Duodenal mucosa (tissue), 2 donors: ENCODE measurements at regions not wholly inside any gene's neighbourhood (a gene's known extent, or its start where the extent isn't known, plus 50 kb on each side); places are given as distances from the start of the nearest gene placed in this dataset.

Source experiments
- H3K27ac ChIP-seq: one replicate; pipeline ENCODE4 v1.7.0; 2013; ENCODE audit warnings: low read depth, low read length
- H3K27me3 ChIP-seq, 2 donors: one replicate each; pipeline ENCODE4 v1.7.0; 2013; ENCODE audit warnings: low read length in 2 of 2, control low read depth in 1 of 2; ENCODE audit not compliant: insufficient read depth in 2 of 2, control insufficient read depth in 1 of 2
- H3K36me3 ChIP-seq, 2 donors: one replicate each; pipeline ENCODE4 v1.7.0; 2013; ENCODE audit warnings: low read length in 2 of 2, control low read depth in 1 of 2; ENCODE audit not compliant: insufficient read depth in 2 of 2, control insufficient read depth in 1 of 2
- H3K4me1 ChIP-seq, 2 donors: one replicate each; pipeline ENCODE4 v1.7.0; 2013; ENCODE audit warnings: low read length in 2 of 2, control low read depth in 1 of 2; ENCODE audit not compliant: insufficient read depth in 2 of 2, control insufficient read depth in 1 of 2
- H3K4me3 ChIP-seq, 2 donors: one replicate each; pipeline ENCODE4 v1.7.0; 2013; ENCODE audit warnings: low read length in 2 of 2, low read depth in 1 of 2
- H3K9ac ChIP-seq, 2 donors: one replicate each; pipeline ENCODE4 v1.7.0; 2013; ENCODE audit warnings: low read length in 2 of 2, low read depth in 1 of 2
- H3K9me3 ChIP-seq, 2 donors: one replicate each; pipeline ENCODE4 v1.7.0; 2013; ENCODE audit warnings: low read length in 2 of 2, control low read depth in 1 of 2; ENCODE audit not compliant: control insufficient read depth in 1 of 2

GRCh38 chr22:34080433-34080832 is 160.2 kb upstream of the LARGE1 start:
- Histone ChIP-seq H3K9me3 (no peaks in the 10 kb centered on the region), H3K4me1 (no peaks in the 10 kb centered on the region), H3K36me3 (no peaks in the 10 kb centered on the region), H3K4me3 (no peak overlapping the region), H3K27ac (no peak overlapping the region), H3K9ac (no peak overlapping the region), H3K27me3 (no peaks in the 10 kb centered on the region)

- Histone ChIP-seq H3K36me3 (no peaks in the 10 kb centered on the region), H3K4me1 (no peaks in the 10 kb centered on the region), H3K4me3 (no peak overlapping the region), H3K9ac (no peak overlapping the region), H3K27me3 (peaks cover 0 to 3% of the 10 kb centered on the region in 2 donors), H3K27ac (no peak overlapping the region), H3K9me3 (no peaks in the 10 kb centered on the region)
These were observed 176.5 kb upstream of the LARGE1 start for GRCh38 chr22:34096770-34097169.

GRCh38 chr22:34099278-34099677 is 179.0 kb upstream of the LARGE1 start:
- H3K36me3 ChIP-seq, result no peaks in the 10 kb centered on the region
- no peak overlapping the region for H3K27ac ChIP-seq
- no peaks in the 10 kb centered on the region for H3K9me3 ChIP-seq
- H3K4me3 ChIP-seq, result no peak overlapping the region
- H3K9ac ChIP-seq, result no peak overlapping the region
- H3K4me1 ChIP-seq, result no peaks in the 10 kb centered on the region
- peaks cover 0 to 3% of the 10 kb centered on the region in 2 donors for H3K27me3 ChIP-seq

- H3K27ac ChIP-seq, result no peak overlapping the region
- H3K4me1 ChIP-seq, result no peaks in the 10 kb centered on the region
- no peak overlapping the region for H3K4me3 ChIP-seq
- H3K9me3 ChIP-seq, result no peaks in the 10 kb centered on the region
- H3K9ac ChIP-seq, result no peak overlapping the region
- no peaks in the 10 kb centered on the region for H3K36me3 ChIP-seq
- peaks cover 0 to 3% of the 10 kb centered on the region in 2 donors for H3K27me3 ChIP-seq
These were observed 182.4 kb upstream of the LARGE1 start for GRCh38 chr22:34102633-34103032.

- no peaks in the 10 kb centered on the region for H3K36me3 ChIP-seq
- peaks cover 0 to 3% of the 10 kb centered on the region in 2 donors for H3K27me3 ChIP-seq
- H3K9ac ChIP-seq, result no peak overlapping the region
- no peak overlapping the region for H3K4me3 ChIP-seq
- no peaks in the 10 kb centered on the region for H3K4me1 ChIP-seq
- H3K27ac ChIP-seq, result no peak overlapping the region
- H3K9me3 ChIP-seq, result no peaks in the 10 kb centered on the region
These were observed 185.3 kb upstream of the LARGE1 start for GRCh38 chr22:34105461-34106062.

- H3K36me3 ChIP-seq, result no peaks in the 10 kb centered on the region
- H3K4me1 ChIP-seq, result no peaks in the 10 kb centered on the region
- no peak overlapping the region for H3K9ac ChIP-seq
- H3K27ac ChIP-seq, result no peak overlapping the region
- H3K9me3 ChIP-seq, result no peaks in the 10 kb centered on the region
- no peaks in the 10 kb centered on the region for H3K27me3 ChIP-seq
- H3K4me3 ChIP-seq, result no peak overlapping the region
These were observed 187.9 kb upstream of the LARGE1 start for GRCh38 chr22:34108168-34108567.

- Histone ChIP-seq H3K9me3 (no peaks in the 10 kb centered on the region), H3K36me3 (no peaks in the 10 kb centered on the region), H3K27ac (no peak overlapping the region), H3K4me3 (no peak overlapping the region), H3K9ac (no peak overlapping the region), H3K27me3 (no peaks in the 10 kb centered on the region), H3K4me1 (peaks cover 11 to 19% of the 10 kb centered on the region in 2 donors)
These were observed 191.0 kb upstream of the LARGE1 start for GRCh38 chr22:34111210-34111824.

- H3K27ac ChIP-seq, result no peak overlapping the region
- H3K9ac ChIP-seq, result no peak overlapping the region
- H3K4me1 ChIP-seq, result peaks cover 14 to 19% of the 10 kb centered on the region in 2 donors
- no peaks in the 10 kb centered on the region for H3K9me3 ChIP-seq
- H3K4me3 ChIP-seq, result no peak overlapping the region
- no peaks in the 10 kb centered on the region for H3K27me3 ChIP-seq
- no peaks in the 10 kb centered on the region for H3K36me3 ChIP-seq
These were observed 193.1 kb upstream of the LARGE1 start for GRCh38 chr22:34113381-34113780.

GRCh38 chr22:34114406-34114805 is 194.1 kb upstream of the LARGE1 start:
- H3K36me3 ChIP-seq, result no peaks in the 10 kb centered on the region
- no peaks in the 10 kb centered on the region for H3K9me3 ChIP-seq
- H3K4me1 ChIP-seq, result peaks cover 14 to 19% of the 10 kb centered on the region in 2 donors
- H3K4me3 ChIP-seq, result no peak overlapping the region
- no peak overlapping the region for H3K9ac ChIP-seq
- H3K27me3 ChIP-seq, result no peaks in the 10 kb centered on the region
- no peak overlapping the region for H3K27ac ChIP-seq

- Histone ChIP-seq H3K4me1 (peaks cover 14 to 19% of the 10 kb centered on the region in 2 donors), H3K27me3 (no peaks in the 10 kb centered on the region), H3K9ac (peak overlapping the region in 1 of 2 donors; percentile 24), H3K27ac (peak overlapping the region; percentile 34), H3K9me3 (no peaks in the 10 kb centered on the region), H3K36me3 (no peaks in the 10 kb centered on the region), H3K4me3 (peak overlapping the region in 1 of 2 donors; percentile 7)
These were observed 195.4 kb upstream of the LARGE1 start for GRCh38 chr22:34115722-34116121.
